ENCODE measurements at regions not wholly inside any gene's neighbourhood (a gene's known extent, or its start where the extent isn't known, plus 50 kb on each side); places are given as distances from the start of the nearest gene placed in this dataset.

GRCh38 chr12:114192549-114192948 is 213.4 kb downstream of the TBX5 start:
- TF ChIP-seq CTCF (IDR thresholded peaks at IDR 0.05; ENCODE audit: low read depth, low read length, poor library complexity, severe bottlenecking), result no peak
- TF ChIP-seq EZH2phosphoT487 (IDR thresholded peaks at IDR 0.05; ENCODE audit: borderline replicate concordance, low read length), result no peak

Data from DOHH2 (cell line).